ENCODE measurements at regions not wholly inside any gene's neighbourhood (a gene's known extent, or its start where the extent isn't known, plus 50 kb on each side); places are given as distances from the start of the nearest gene placed in this dataset.

- DNase-seq, result no peak
Observed at GRCh38 chr4:136741468-136741867, 790.8 kb downstream of the PCDH18 start.

- DNase-seq, result no peak
Observed at GRCh38 chr4:136740326-136740725, 792.0 kb downstream of the PCDH18 start.

- no peak for DNase-seq
Observed at GRCh38 chr4:136737066-136737465, 795.2 kb downstream of the PCDH18 start.

GRCh38 chr4:136731025-136731424 is 801.3 kb downstream of the PCDH18 start:
- no peak for DNase-seq

- DNase-seq, result no peak
Observed at GRCh38 chr4:136725286-136726081, 806.8 kb downstream of the PCDH18 start.

- peak; percentile 4 for DNase-seq
Observed at GRCh38 chr4:136713140-136713539, 819.2 kb downstream of the PCDH18 start.

- no peak for DNase-seq
Observed at GRCh38 chr4:136709897-136710296, 822.4 kb downstream of the PCDH18 start.

- no peak for DNase-seq
Observed at GRCh38 chr4:136706942-136707341, 825.4 kb downstream of the PCDH18 start.

- no peak for DNase-seq
Observed at GRCh38 chr4:136699905-136700304, 832.4 kb downstream of the PCDH18 start.

GRCh38 chr4:136691607-136692006 is 840.7 kb downstream of the PCDH18 start:
- DNase-seq, result no peak

- peak; percentile 23 for DNase-seq
Observed at GRCh38 chr4:136690360-136690759, 841.9 kb downstream of the PCDH18 start.

- no peak for DNase-seq
Observed at GRCh38 chr4:136687596-136687995, 844.7 kb downstream of the PCDH18 start.

- peak; percentile 1 for DNase-seq
Observed at GRCh38 chr4:136687118-136687517, 845.2 kb downstream of the PCDH18 start.

- no peak for DNase-seq
Observed at GRCh38 chr4:136680761-136681160, 851.5 kb downstream of the PCDH18 start.

GRCh38 chr4:136680271-136680670 is 852.0 kb downstream of the PCDH18 start:
- DNase-seq, result peak; percentile 1

GRCh38 chr4:136670265-136670664 is 862.0 kb downstream of the PCDH18 start:
- no peak for DNase-seq

- no peak for DNase-seq
Observed at GRCh38 chr4:136664988-136665387, 867.3 kb downstream of the PCDH18 start.

- DNase-seq, result no peak
Observed at GRCh38 chr4:136662539-136662938, 869.8 kb downstream of the PCDH18 start.

- no peak for DNase-seq
Observed at GRCh38 chr4:136653640-136654406, 878.5 kb downstream of the PCDH18 start.

GRCh38 chr4:136651932-136652331 is 880.4 kb downstream of the PCDH18 start:
- DNase-seq, result peak; percentile 5

- DNase-seq, result peak; percentile 46
Observed at GRCh38 chr4:136651278-136651667, 881.0 kb downstream of the PCDH18 start.

GRCh38 chr4:136650541-136651277 is 881.6 kb downstream of the PCDH18 start:
- peak; percentile 92 for DNase-seq

- no peak for DNase-seq
Observed at GRCh38 chr4:136644279-136644678, 888.0 kb downstream of the PCDH18 start.

GRCh38 chr4:136643416-136643815 is 888.9 kb downstream of the PCDH18 start:
- DNase-seq, result peak; percentile 69
